HCT116 (cell line): ENCODE measurements at regions not wholly inside any gene's neighbourhood (a gene's known extent, or its start where the extent isn't known, plus 50 kb on each side); places are given as distances from the start of the nearest gene placed in this dataset.

Source experiments
- ATAC-seq: fragments of 200-7000 bp; cut with Tn5 transposase; 2 replicates; pipeline ENCODE4 v1.9.1; 2020; ENCODE audit warnings: mild to moderate bottlenecking, moderate library complexity
- BruUV-seq: library from RNA; stranded (reverse); fragments of 400-500 nt; replicated peaks from 2 replicates; lab custom pipeline; 2021; lab: Mats Ljungman, UMichigan
- CTCF ChIA-PET: fragments of 300-600 bp; sonication (Branson Sonifier 250); formaldehyde crosslinking; loops from one replicate; lab custom pipeline; 2021; ENCODE audit warnings: antibody characterized with exemption; lab: Charles Lee
- POLR2A ChIA-PET: fragments of 300-600, 350-600 bp; sonication (Branson Sonifier 250); formaldehyde crosslinking; loops from one replicate; lab custom pipeline; 2021; ENCODE audit warnings: antibody characterized with exemption; lab: Charles Lee
- RAD21 ChIA-PET, 2 experiments: fragments of 300-600 bp; sonication (Branson Sonifier 250); formaldehyde crosslinking; loops; one replicate each; lab custom pipeline; 2023; ENCODE audit warnings: low total read pairs in 2 of 2; ENCODE audit not compliant: uncharacterized antibody in 2 of 2, unreplicated experiment in 2 of 2, low non-redundant PET in 1 of 2; lab: Charles Lee
- DNase-seq: peaks from one replicate; pipeline ENCODE4 v3.0.0-alpha.2; 2010; ENCODE audit warnings: low read depth, low spot score
- H2AFZ ChIP-seq: fragments of 200-600 bp; shearing (Covaris generic), sonication (generic); 2 replicates; pipeline ENCODE4 v1.6.1; 2017; ENCODE audit warnings: low read depth, mixed run types, mixed read lengths, antibody characterized with exemption, low read length; ENCODE audit not compliant: poor library complexity, severe bottlenecking
- H3K27ac ChIP-seq: 2 replicates; pipeline ENCODE4 v1.5.1; 2012; ENCODE audit warnings: low read depth, low read length
- H3K27me3 ChIP-seq: fragments of 200-600 bp; sonication (generic); 2 replicates; pipeline ENCODE4 v1.6.1; 2016; ENCODE audit warnings: mixed run types, low read length, mixed read lengths; ENCODE audit not compliant: insufficient read depth
- H3K36me3 ChIP-seq, 2 experiments: fragments of 200-500 bp in 1 of 2; fragments of 200-600 bp in 1 of 2; sonication (Bioruptor generic) in 1 of 2; sonication (generic) in 1 of 2; 2 replicates each; pipeline versions ENCODE4 v1.5.1 to v1.6.1; 2014 to 2016; ENCODE audit warnings: low read length in 2 of 2, inconsistent platforms in 1 of 2, mixed read lengths in 1 of 2, mixed run types in 1 of 2; ENCODE audit not compliant: insufficient read depth in 2 of 2, control insufficient read depth in 1 of 2
- H3K4me1 ChIP-seq, 2 experiments: fragments of 200-600 bp in 1 of 2; sonication (generic) in 1 of 2; 2 replicates each; pipeline versions ENCODE4 v1.5.1 to v1.6.1; 2012 to 2017; ENCODE audit warnings: low read length in 2 of 2, inconsistent platforms in 1 of 2, mild to moderate bottlenecking in 1 of 2, mixed read lengths in 1 of 2, mixed run types in 1 of 2, moderate library complexity in 1 of 2; ENCODE audit not compliant: insufficient read depth in 2 of 2, control insufficient read depth in 1 of 2
- H3K4me2 ChIP-seq: fragments of 200-600 bp; sonication (generic); 2 replicates; pipeline ENCODE4 v1.6.1; 2017; ENCODE audit warnings: mixed run types, low read length, mixed read lengths
- H3K4me3 ChIP-seq, 2 experiments: fragments of 200-600 bp in 1 of 2; sonication (generic) in 1 of 2; replicated peaks in 1 of 2; 2 replicates each; pipeline ENCODE4 v1.5.1; 2011 to 2016; ENCODE audit warnings: low read length in 2 of 2, control low read depth in 1 of 2, low read depth in 1 of 2, mild to moderate bottlenecking in 1 of 2, mixed read lengths in 1 of 2, mixed run types in 1 of 2
- H3K79me2 ChIP-seq: fragments of 200-600 bp; sonication (generic); 2 replicates; pipeline ENCODE4 v1.6.1; 2017; ENCODE audit warnings: mild to moderate bottlenecking, mixed run types, low read length, moderate library complexity, mixed read lengths; ENCODE audit not compliant: insufficient read depth
- H3K9ac ChIP-seq: fragments of 200-600 bp; sonication (generic); 2 replicates; pipeline ENCODE4 v1.6.1; 2016; ENCODE audit warnings: low read length, mixed read lengths
- H3K9me2 ChIP-seq: fragments of 200-600 bp; sonication (generic), shearing (Covaris generic); 2 replicates; pipeline ENCODE4 v1.6.1; 2017; ENCODE audit warnings: mixed run types, mild to moderate bottlenecking, moderate library complexity; ENCODE audit not compliant: insufficient read depth
- H3K9me3 ChIP-seq, 2 experiments: fragments of 200-500 bp in 1 of 2; fragments of 200-600 bp in 1 of 2; sonication (Bioruptor generic) in 1 of 2; sonication (generic) in 1 of 2; 2 replicates each; pipeline ENCODE4 v1.6.1; 2014 to 2017; ENCODE audit warnings: low read length in 2 of 2, mixed read lengths in 2 of 2, inconsistent platforms in 1 of 2, low read depth in 1 of 2, mild to moderate bottlenecking in 1 of 2, mixed run types in 1 of 2, moderate library complexity in 1 of 2; ENCODE audit not compliant: control insufficient read depth in 1 of 2, insufficient read depth in 1 of 2
- H4K20me1 ChIP-seq: fragments of 200-600 bp; sonication (generic), shearing (Covaris generic); 2 replicates; pipeline ENCODE4 v1.6.1; 2017; ENCODE audit warnings: mixed run types, mild to moderate bottlenecking, moderate library complexity; ENCODE audit not compliant: insufficient read depth
- ATF3 ChIP-seq: IDR thresholded peaks from 2 replicates; pipeline ENCODE4 v1.6.1; 2012
- CBX3 ChIP-seq: IDR thresholded peaks from 2 replicates; pipeline ENCODE4 v1.6.1; 2012; ENCODE audit warnings: low read depth
- CEBPB ChIP-seq: IDR thresholded peaks from 2 replicates; pipeline ENCODE4 v1.6.1; 2012; ENCODE audit warnings: low read depth
- EZH2 ChIP-seq: fragments of 200-600 bp; sonication (generic); IDR thresholded peaks from 2 replicates; pipeline ENCODE4 v1.6.1; 2017; ENCODE audit warnings: antibody characterized with exemption, mixed run types
- POLR2A ChIP-seq: IDR thresholded peaks from 2 replicates; pipeline ENCODE4 v1.7.0; 2011; ENCODE audit warnings: borderline replicate concordance; ENCODE audit not compliant: insufficient read depth, insufficient read length; ENCODE audit errors: extremely low read depth
- POLR2AphosphoS5 ChIP-seq: IDR thresholded peaks from 2 replicates; pipeline ENCODE4 v1.6.1; 2011; ENCODE audit warnings: mild to moderate bottlenecking, low read depth, low read length, moderate library complexity
- RAD21 ChIP-seq: IDR thresholded peaks from 2 replicates; pipeline ENCODE4 v1.6.1; 2012; ENCODE audit warnings: low read depth, mild to moderate bottlenecking
- REST ChIP-seq: IDR thresholded peaks from 2 replicates; pipeline ENCODE4 v1.6.1; 2012; ENCODE audit warnings: low read depth
- SIN3A ChIP-seq: IDR thresholded peaks from 2 replicates; pipeline ENCODE4 v1.6.1; 2012; ENCODE audit warnings: low read depth
- SP1 ChIP-seq: IDR thresholded peaks from 2 replicates; pipeline ENCODE4 v1.6.1; 2012; ENCODE audit warnings: low read depth
- SRF ChIP-seq: IDR thresholded peaks from 2 replicates; pipeline ENCODE4 v1.6.1; 2012; ENCODE audit warnings: low read depth
- TCF7L2 ChIP-seq: IDR thresholded peaks from 2 replicates; pipeline ENCODE4 v1.7.0; 2011; ENCODE audit warnings: borderline replicate concordance, inconsistent platforms; ENCODE audit not compliant: insufficient read depth, insufficient read length; ENCODE audit errors: extremely low read depth
- ZBTB33 ChIP-seq: IDR thresholded peaks from 2 replicates; pipeline ENCODE4 v1.6.1; 2011; ENCODE audit warnings: mild to moderate bottlenecking, low read length, moderate library complexity; ENCODE audit not compliant: insufficient replicate concordance; ENCODE audit errors: extremely low read depth
- ZFX ChIP-seq: fragments of 450-650 bp; IDR thresholded peaks from 2 replicates; pipeline ENCODE4 v1.6.1; 2017
- intact Hi-C: fragments of 100-400 bp; cut with micrococcal nuclease; formaldehyde crosslinking; loops from 2 replicates; pipeline ENCODE4 v1.10.0; 2022

DNA sequence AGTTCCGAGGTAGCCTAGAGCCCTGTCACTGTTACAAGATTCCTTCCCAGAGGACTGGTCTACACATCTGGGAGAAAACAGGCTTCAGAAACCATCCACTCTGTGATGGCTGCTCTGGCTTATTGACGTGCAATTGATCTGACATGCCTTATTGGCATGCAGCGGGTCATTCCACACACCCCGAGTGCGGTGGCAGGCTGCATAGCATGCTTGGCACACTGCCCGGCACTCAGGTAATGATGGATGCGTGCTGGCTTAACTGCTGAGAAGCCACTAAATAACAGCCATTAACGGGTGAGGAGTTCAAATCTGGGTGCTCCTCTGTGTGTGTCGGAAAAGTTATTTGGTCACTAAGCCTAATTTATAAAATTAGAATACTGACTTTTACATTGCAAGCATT is 67.9 kb upstream of the CDH4 start:
- RAD21 ChIA-PET: no interaction called here

More for the DNA sequence above, 67.9 kb upstream of the CDH4 start:
- Histone ChIP-seq H3K4me2 (no peak overlapping the region), H3K79me2 (no peaks in the 10 kb centered on the region), H2AFZ (no peak overlapping the region), H3K27ac (no peak overlapping the region), H3K9me3 (peaks cover 4 to 16% of the 10 kb centered on the region in 2 experiments; a peak in 2 of 4 replicates), H3K36me3 (no peaks in the 10 kb centered on the region), H3K4me1 (no peaks in the 10 kb centered on the region), H3K9me2 (no peaks in the 10 kb centered on the region), H4K20me1 (no peaks in the 10 kb centered on the region), H3K27me3 (no peaks in the 10 kb centered on the region), H3K4me3 (no peak overlapping the region), H3K9ac (no peak overlapping the region)
- CTCF ChIA-PET: no interaction called here
- ATAC-seq (no peak), DNase-seq (no peak)
- POLR2A ChIA-PET: no interaction called here
- TF ChIP-seq ZBTB33 (no peak), SIN3A (no peak), RAD21 (no peak), EZH2 (no peak), SRF (no peak), POLR2A (no peak), ZFX (no peak), CEBPB (no peak), REST (no peak), CBX3 (no peak), ATF3 (no peak), SP1 (no peak), POLR2AphosphoS5 (no peak), TCF7L2 (no peak)
- no TSS peak for BruUV-seq
- intact Hi-C loops: no loop called here
